Left ventricle myocardium superior (tissue), 1 donor: ENCODE measurements at regions not wholly inside any gene's neighbourhood (a gene's known extent, or its start where the extent isn't known, plus 50 kb on each side); places are given as distances from the start of the nearest gene placed in this dataset.
A peak's percentile ranks its signal among the peaks of the same experiment; 100 is the strongest.
"Not testable (repeated sequence)": the region's sequence is repeated elsewhere in the genome, so short reads cannot be mapped to it uniquely, and the experiment has no call there.

ENCODE experiments used
- ATAC-seq: fragments of 200-7000 bp; cut with Tn5 transposase; one replicate; pipeline ENCODE4 v1.9.1; 2020; ENCODE audit warnings: mild to moderate bottlenecking, moderate library complexity
- DNase-seq: peaks from one replicate; pipeline ENCODE4 v3.0.0-alpha.2; 2020
- intact Hi-C: fragments of 100-400 bp; cut with micrococcal nuclease; formaldehyde crosslinking; loops from one replicate; pipeline ENCODE4 v1.11.0; 2022
- donor health status: DM: no; HTN: yes; CAD: no; lungs with severe emphysema.

DNA sequence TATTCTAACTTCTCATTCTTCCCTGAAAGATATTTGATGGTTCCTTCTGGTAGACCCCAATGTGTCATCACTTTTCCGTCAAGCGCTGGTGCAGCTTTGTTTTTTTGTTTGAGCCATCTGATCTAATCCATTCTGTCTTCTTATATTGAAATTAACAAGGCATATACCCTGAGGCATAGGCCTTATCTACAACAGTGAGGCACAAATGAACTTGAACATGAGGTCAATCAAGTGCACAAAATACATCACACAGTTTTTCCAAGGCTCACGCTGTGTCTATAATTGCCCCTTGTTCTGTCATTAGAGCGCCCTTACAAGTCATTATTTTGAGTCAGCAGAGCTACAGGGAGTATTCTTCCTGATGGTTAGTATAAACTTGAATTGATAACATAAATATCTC, 406.6 kb downstream of the MAT2B start:
- ATAC-seq, result no peak
- intact Hi-C loops, result no loop called here

DNA sequence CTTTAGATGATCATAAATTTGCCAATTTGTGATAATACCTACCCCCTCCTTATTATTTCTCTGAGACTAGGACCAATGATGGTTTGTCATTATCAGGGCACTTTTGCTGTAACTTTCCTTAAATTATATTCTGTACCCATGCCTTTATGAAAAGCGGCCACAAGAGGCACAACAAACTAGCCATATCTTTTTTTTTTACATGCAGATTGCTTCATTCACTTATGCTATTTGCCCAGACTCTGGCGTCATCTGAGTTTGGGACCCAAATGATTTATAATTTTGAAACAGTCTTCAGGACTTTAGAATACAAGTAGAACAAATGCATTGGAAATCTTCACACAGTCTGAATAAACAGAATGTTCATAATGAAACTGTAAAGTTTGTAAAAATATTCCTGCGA, 408.1 kb downstream of the MAT2B start:
- DNase-seq (no peak), ATAC-seq (no peak)
- intact Hi-C loops, result no loop called here

More for the DNA sequence above, 406.6 kb downstream of the MAT2B start:
- DNase-seq, result no peak

DNA sequence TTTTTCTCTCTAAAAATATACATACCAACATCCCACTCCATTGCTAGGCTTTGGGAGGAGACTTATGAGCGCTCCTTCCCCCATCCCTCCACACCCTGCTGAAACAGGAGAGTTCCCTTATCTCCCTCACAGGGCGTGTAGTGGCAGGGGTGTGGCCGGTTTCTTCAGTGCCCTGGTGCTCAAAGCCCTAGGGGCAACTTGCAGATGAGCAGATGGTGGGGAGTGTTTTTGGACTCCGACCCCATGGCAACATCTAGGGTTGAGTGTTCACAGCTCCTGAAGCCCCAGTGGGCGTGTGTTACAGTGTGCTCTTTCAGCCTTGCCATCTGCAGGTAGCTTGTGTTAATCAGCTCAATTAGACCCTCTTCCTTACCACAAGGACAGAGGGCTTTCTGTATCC, 409.5 kb downstream of the MAT2B start:
- no peak for ATAC-seq
- intact Hi-C loops, result no loop called here
- no peak for DNase-seq

DNA sequence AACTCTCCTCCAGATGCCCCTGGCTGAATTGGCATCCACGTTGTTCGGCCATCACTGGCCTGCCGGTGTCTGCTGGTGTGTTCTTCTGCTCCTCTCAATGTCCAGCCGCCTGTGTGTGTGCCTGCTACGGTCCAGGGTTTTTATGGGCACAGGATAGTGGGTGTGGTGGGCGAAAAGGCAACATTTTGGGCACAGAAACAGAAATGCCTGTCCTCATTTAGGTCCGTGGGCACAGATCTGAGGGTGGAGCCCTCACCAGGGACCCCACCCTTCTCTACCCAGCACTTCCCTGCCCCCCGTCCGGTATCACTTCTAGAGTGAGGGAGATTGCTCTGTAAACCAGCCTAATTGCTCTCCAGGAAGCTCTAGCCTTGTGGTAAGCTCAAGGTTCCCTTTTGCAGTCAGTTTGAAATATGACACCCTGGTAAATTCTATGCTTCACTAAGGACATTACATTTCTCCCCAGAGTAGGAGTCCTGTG, 410.1 kb downstream of the MAT2B start:
- peak; percentile 29 for ATAC-seq
- intact Hi-C loops, result no loop called here
- no peak for DNase-seq

DNA sequence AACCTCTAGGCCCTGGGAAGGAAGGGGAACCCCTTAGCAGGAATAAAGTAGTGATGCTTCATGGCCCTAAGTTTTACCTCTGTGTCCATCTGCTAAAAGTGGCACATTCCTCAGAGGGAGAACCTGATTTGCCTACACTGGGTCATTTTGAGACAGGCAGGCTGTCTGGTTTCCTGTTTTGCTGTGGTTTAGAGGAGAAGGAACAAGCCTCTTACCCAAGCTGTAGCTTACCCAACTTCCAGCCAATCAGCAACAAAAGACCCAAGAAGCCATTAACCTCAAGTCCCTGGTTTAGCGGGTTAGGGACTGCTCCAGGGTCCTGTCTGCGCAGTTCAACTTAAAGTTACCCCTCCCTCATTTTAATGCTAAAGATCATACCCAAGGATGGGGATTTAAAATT, 411.0 kb downstream of the MAT2B start:
- intact Hi-C loops, result no loop called here
- DNase-seq (no peak), ATAC-seq (peak; percentile 59)

DNA sequence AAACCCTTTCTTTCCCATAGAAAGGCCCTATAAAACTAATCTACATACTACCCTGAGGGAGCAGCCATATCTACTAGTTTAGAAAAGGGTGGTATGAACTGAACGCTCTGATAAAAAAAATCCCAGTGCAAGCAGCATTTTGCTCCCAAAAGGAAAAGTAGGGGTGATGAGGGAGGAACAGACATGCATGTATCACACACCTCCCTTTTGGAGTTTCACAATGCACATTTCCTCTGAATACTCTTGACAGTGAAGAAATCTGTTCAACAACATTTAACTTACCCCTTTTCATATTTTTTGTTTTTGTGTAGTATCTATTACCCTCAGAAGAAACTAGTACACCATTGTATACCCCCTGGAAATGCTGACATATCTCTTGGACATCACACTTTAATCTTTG, 411.4 kb downstream of the MAT2B start:
- ATAC-seq (no peak), DNase-seq (no peak)
- intact Hi-C loops, result no loop called here

DNA sequence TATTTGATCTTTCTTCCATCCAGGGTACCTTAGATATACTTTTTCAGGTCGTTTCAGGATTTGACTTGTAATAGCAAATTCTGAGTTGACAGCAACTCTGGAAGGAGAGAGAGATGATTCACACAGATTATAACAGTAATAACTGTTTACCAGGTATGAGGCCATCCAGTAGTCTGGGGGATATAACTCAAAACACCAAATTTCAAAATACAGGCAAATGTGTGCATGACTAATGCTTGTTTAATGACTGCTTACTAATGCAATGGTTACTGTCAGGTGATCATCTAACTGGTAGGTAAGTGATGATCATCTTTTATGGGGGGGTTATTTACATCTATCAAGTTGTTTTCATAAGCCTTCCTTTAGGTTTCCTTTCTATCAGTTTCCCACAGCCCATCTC, 412.3 kb downstream of the MAT2B start:
- no peak for DNase-seq
- intact Hi-C loops, result no loop called here
- ATAC-seq, result no peak

DNA sequence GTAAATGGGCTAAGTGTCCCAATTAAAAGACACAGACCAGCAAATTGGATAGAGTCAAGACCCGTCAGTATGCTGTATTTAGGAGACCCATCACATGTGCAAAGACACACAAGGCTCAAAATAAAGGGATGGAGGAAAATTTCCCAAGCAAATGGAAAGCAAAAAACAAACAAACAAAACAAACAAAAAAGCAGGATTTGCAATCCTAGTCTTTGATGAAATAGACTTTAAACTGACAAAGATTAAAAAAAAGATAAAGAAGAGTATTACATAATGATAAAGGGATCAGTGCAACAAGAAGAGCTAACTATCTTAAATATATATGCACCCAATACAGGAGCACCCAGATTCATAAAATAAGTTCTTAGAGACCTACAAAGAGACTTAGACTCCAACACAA, 429.6 kb downstream of the MAT2B start:
- intact Hi-C loops, result not testable (repeated sequence)

DNA sequence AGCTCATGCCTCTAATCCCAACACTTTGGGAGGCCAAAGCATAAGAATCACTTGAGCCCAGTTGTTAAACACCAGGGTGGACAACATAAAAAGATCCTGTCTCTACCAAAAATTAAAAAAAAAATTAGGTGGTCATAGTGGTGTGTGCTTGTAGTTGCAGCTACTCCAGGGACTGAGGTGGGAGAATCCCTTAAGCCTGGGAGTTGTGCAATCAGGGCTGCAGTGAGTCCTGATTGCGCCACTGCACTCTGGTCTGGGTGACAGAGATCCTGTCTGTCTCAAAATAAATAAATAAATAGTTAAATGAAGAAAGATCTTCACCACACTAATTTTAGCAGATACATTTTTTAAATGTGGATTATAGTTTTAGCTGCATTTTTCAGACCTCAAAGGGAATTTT, 433.2 kb downstream of the MAT2B start:
- intact Hi-C loops, result no loop called here
- no peak for DNase-seq
- no peak for ATAC-seq

More for the DNA sequence above, 429.6 kb downstream of the MAT2B start:
- ATAC-seq, DNase-seq: not testable (repeated sequence)

DNA sequence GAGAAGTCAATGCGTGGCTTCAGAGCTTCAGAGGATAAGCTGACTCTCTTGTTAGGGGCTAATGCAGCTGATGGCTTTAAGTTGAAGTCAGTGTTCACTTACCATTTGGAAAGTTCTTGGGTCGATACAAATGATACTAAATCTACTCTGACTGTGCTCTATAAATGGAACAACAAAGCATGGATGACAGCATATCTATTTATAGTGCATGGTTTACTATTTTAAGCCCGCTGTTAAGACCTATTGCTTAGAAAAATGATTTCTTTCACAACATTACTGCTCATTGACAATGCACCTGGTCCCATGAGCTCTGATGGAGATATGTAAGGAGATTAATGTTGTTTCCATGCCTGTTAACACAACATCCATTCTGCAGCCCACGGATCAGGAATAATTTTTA, 435.7 kb downstream of the MAT2B start:
- intact Hi-C loops, result no loop called here
- DNase-seq (no peak), ATAC-seq (no peak)

DNA sequence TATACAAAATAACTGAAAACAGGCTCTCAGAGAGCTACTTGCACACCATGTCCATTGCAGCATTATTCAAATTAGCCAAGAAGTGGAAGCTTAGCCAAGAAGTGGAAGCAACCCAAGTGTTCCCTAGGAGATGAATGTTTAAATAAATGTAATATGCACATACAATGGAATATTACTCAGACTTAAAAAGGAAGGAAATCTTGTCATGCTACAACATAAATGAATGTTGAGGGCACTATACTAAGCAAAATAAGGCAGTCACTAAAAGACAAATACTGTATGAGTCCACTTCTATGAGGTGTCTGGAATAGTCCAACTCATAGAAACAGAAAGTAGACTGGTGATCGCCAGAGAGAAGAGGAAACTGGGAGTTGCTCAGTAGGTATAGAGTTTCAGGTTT, 438.1 kb downstream of the MAT2B start:
- no peak for DNase-seq
- intact Hi-C loops, result no loop called here
- no peak for ATAC-seq

DNA sequence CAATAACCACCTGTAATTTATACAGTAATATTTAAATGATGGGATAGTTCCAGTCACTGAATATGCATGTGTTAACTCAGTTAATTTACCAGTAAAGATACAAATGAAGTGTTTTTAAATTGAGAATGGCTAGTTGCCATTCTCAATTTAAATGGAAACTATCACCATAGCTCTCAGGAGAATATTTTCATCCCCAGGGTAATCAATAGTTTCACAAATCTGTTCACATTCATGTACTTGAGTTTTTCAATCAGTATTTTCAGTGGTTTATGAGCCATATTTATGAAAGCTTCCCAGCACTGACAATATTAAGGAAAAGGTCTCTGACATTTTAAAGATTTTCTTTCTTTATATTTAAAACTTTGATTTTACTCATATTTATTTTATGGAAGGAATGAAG, 439.3 kb downstream of the MAT2B start:
- intact Hi-C loops, result no loop called here
- ATAC-seq (no peak), DNase-seq (no peak)

DNA sequence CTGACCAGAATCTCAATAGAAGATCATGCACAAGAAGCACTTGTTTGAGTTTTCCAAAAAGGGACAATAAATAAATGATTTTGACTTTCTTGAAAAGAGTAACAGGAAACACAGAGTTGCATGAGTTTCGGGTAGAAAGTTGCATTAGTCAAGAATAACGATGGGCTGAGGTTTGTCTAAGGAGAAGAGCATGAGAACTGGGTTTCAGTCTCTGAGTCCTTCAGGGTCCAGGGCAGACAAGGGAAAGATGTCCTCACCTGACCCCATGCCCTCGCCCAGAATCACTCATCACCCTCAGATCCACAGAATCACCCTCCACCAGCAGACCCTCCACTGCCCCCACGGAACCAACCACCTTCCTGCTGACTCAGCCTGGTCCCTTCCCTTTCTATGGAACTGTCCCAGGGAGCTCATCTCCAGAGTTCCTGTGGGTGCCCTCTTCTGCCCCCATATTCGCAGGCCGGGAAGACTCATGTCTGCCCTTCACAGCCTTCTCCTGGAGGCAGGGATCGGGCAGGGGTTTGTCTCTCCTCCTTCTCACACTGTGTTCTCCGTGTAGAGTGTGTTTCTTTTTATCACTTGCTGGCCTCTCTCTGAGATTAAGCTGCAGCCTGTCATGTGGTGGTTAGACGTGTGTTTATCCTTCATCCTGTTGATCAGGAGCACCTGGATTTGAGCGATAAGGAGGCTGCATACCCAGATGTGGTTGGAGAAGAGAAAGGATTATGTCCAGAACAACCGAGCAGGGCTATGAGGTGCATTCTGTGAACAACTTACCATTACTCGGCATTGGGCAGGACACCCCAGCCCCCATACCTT, 442.6 kb downstream of the MAT2B start:
- intact Hi-C loops, result no loop called here
- no peak for ATAC-seq
- no peak for DNase-seq

DNA sequence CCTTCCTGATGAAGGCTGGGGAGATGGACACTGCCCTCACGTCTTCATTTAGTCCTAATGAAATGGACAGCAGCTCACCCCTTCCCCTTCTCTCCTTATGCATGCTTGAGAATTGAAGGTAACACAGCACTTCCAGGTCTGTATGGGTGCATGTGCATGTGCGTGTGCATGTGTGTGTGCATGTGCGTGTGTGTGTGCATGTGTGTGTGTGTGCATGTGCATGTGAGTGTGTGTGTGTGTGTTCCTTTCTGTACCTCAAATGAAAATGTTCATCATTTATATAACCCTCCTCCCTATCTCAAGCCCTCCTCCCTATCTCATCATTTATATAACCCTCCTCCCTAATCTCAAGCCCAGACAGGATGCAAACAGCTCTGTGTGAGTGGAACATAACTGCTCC, 444.8 kb downstream of the MAT2B start:
- no peak for ATAC-seq
- intact Hi-C loops, result no loop called here

DNA sequence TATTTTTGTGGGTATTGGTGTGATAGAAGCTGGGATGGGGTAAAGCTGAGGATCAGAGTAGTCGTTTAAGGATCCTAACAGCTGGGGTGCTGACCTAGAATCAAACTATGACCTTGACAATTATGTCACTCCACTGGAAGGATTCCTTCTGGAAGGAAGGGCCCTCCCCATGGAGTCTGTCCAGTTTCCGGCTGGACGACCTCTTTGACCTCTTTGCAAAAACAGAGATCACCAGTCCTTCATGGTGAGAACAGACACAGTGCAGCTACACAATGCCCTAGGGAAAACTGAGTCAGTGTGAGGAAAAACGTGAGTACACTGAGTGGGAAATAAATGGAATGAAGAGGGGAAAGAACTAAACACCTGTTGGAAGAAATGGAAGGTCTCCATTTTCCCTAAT, 445.6 kb downstream of the MAT2B start:
- intact Hi-C loops, result no loop called here
- ATAC-seq, result peak; percentile 57
- no peak for DNase-seq

More for the DNA sequence above, 444.8 kb downstream of the MAT2B start:
- DNase-seq, result no peak

DNA sequence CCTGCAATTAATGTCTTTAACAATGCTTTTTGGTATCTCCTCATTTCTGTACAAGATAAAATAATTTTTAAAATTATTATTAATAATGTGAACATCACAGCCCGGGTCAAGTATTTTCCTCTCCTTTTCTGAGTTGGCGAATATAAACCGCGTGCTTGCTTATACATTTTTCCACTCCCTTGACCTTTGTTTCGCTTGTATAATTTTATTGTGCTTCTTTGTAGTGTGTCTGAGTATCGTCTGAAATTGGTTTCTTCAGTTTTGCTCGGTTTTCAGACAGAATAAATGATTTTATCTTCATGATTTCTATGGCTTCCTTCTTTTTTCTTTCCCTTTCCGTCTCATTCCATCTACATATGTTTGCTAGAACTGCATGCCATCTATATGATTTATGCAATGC, 448.5 kb downstream of the MAT2B start:
- ATAC-seq (no peak), DNase-seq (no peak)
- intact Hi-C loops, result no loop called here

DNA sequence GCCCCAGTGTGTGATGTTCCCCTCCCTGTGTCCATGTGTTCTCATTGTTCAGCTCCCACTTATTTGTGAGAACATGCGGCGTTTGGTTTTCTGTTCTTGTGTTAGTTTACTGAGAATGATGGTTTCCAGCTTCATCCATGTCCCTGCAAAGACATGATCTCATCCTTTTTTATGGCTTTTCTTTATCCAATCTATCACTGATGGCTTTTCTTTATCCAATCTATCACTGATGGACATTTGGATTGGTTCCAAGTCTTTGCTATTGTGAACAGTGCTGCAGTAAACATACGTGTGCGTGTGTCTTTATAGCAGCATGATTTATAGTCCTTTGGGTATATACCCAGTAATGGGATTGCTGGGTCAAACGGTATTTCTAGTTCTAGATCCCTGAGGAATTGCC, 455.8 kb downstream of the MAT2B start:
- intact Hi-C loops, DNase-seq, ATAC-seq: not testable (repeated sequence)

DNA sequence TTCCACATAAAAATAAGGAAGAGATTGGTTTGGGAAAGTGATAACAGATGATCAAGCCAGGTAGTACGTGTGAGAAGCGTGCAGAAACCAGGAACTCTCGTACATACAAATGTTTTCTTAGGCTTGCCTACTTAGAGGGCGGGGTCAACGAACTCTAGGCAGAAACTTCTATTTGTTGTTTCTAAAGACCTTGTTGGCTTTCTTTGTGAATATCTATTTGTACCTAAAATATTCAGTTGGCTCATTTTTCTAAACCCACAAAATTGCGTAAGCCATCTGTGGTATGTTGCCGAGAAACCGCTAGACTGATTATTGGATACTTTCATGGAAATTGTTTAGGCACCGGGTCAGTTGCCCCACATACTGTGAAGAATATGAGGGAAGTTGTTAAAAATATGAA, 458.5 kb downstream of the MAT2B start:
- intact Hi-C loops, result no loop called here
- no peak for ATAC-seq
- DNase-seq, result no peak

DNA sequence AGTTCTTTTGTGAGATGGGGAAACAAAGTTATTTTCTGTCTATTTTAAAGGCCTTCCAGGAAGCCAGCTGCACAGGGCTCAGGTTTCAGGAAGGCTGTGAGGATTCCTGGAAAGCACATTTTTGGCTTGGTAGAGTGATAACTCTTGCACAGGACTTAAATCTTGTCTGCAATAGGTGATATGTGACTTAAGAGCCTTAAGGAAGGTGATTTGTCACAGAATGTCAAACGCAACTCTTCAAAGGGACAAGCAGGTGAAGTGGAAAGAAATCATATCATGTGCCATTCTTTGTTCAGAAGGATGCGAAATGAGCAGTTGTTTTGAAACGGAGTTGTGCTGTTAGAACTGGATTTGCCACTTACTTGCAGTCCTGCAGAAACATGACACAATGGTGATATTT, 459.3 kb downstream of the MAT2B start:
- DNase-seq (no peak), ATAC-seq (no peak)
- intact Hi-C loops, result no loop called here

DNA sequence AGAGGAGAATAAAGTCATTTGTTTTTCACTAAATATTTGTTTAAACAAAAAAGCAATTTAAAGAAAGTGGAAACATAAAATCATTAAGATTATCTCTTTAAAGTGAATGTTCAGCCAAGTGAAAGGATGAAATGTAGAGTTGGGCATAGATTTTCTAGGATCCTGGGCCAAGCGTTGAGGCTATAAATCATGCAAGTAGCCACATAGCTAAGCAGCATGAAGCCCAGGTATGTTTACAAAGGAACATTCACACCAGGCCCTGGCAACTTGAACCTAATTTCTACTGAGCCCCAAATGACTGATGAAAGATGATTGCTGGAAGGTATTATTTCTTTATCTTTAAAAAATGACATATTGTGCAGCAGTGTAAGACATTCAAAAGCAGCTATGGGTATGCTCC, 461.8 kb downstream of the MAT2B start:
- no peak for ATAC-seq
- intact Hi-C loops, result no loop called here

DNA sequence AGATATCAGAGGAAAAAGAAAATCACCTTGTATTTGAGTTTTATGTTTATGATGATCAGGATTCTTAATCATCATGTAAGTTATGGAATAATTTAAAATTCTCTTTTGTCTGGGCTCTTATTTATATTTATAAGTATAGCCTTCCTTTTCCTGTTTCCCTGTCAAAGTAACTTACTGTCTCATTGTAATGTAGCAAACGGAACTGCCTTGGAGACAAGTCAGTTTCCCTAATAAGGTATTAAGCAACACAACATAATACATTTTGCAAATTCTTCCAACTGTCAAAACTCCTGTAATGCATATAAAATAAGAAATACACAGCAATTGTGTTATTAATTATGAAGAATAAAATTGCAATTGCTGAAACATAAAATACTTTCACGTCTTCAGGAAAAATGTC, 463.2 kb downstream of the MAT2B start:
- ATAC-seq (no peak), DNase-seq (no peak)
- intact Hi-C loops, result no loop called here

More for the DNA sequence above, 461.8 kb downstream of the MAT2B start:
- no peak for DNase-seq
